ENCODE measurements at regions not wholly inside any gene's neighbourhood (a gene's known extent, or its start where the extent isn't known, plus 50 kb on each side); places are given as distances from the start of the nearest gene placed in this dataset.
"Not testable (repeated sequence)": the region's sequence is repeated elsewhere in the genome, so short reads cannot be mapped to it uniquely, and the experiment has no call there.

DNA sequence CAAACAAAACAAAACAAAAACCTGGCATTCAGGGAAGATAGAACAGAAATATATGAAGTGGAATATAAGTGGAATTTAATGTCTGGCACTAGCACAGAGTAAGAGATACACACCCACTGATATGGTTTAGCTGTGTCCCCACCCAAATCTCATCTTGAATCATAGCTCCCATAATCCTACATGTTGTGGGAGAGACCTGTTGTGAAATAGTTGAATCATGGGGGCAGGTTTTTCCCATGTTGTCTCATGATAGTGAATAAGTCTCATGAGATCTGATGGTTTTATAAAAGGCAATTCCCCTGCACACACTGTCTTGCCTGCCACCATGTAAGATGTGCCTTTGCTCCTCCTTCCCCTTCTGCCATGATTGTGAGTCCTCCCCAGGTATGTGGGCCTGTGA is 200.1 kb upstream of the RGS17 start:
- H3K9me3 ChIP-seq (ENCODE audit: insufficient read depth in 2 of 2, low read depth in 1 of 2, low read length in 1 of 2); H2BK20ac ChIP-seq (ENCODE audit: low read length); H3K79me2 ChIP-seq (ENCODE audit: control insufficient read depth in 1 of 2, insufficient read depth in 2 of 2, low read length in 2 of 2); H4K5ac ChIP-seq (ENCODE audit: insufficient read length, low read depth, low read length); H4K8ac ChIP-seq (ENCODE audit: extremely low read depth, insufficient read depth, low read length); H3K14ac ChIP-seq (ENCODE audit: insufficient read length); H4K91ac ChIP-seq (replicated peaks; ENCODE audit: insufficient read length, low read length); H2BK12ac ChIP-seq (ENCODE audit: low read depth, low read length); H3K79me1 ChIP-seq (ENCODE audit: low read depth, low read length); H3K4ac ChIP-seq (replicated peaks; ENCODE audit: insufficient read length, low read depth, low read length); H3K9ac ChIP-seq (replicated peaks in 1 of 4; ENCODE audit: extremely low read depth in 1 of 4, low read depth in 3 of 4, low read length in 3 of 4); H3K27ac ChIP-seq (ENCODE audit: low read depth, low read length); H2AFZ ChIP-seq (ENCODE audit: low read length); H3K4me2 ChIP-seq (ENCODE audit: insufficient read depth in 1 of 2, low read depth in 2 of 2, low read length in 2 of 2); H3K18ac ChIP-seq (ENCODE audit: extremely low read depth, low read length); H2BK120ac ChIP-seq (replicated peaks; ENCODE audit: low read depth, low read length); H2BK5ac ChIP-seq (ENCODE audit: low read depth, low read length); H3K36me3 ChIP-seq (ENCODE audit: control insufficient read depth in 2 of 4, insufficient read depth in 4 of 4, low read length in 3 of 4); H3K4me1 ChIP-seq (replicated peaks in 1 of 4; ENCODE audit: control insufficient read depth in 3 of 4, insufficient read depth in 4 of 4, low read length in 3 of 4); DNase-seq (ENCODE audit: low read depth in 1 of 2, low spot score in 2 of 2); H2BK15ac ChIP-seq (ENCODE audit: low read length); H4K20me1 ChIP-seq (replicated peaks in 1 of 2; ENCODE audit: control insufficient read depth in 1 of 2, insufficient read depth in 2 of 2, low read length in 2 of 2); H3K23me2 ChIP-seq (ENCODE audit: low read depth, low read length); FAIRE-seq; H3K4me3 ChIP-seq (ENCODE audit: extremely low read depth in 1 of 4, insufficient read depth in 2 of 4, low read depth in 3 of 4, low read length in 4 of 4); H2AK5ac ChIP-seq (ENCODE audit: low read depth, low read length); H3K56ac ChIP-seq (replicated peaks; ENCODE audit: insufficient read length, low read depth, low read length); POLR2A ChIA-PET (ENCODE audit: partially characterized antibody); H3K23ac ChIP-seq (ENCODE audit: insufficient read length); H3K27me3 ChIP-seq (replicated peaks in 1 of 4; ENCODE audit: control insufficient read depth in 3 of 4, extremely low read depth in 1 of 4, insufficient read depth in 3 of 4, low read length in 3 of 4): not testable (repeated sequence)
- CTCF ChIA-PET (ENCODE audit: partially characterized antibody), result interaction anchor here (0.6 to 1.4 kb wide), 2 partner anchors 100 to 202 kb away, joined by 3 read pairs; no protein-coding TSS in a partner anchor
